ENCODE measurements at regions not wholly inside any gene's neighbourhood (a gene's known extent, or its start where the extent isn't known, plus 50 kb on each side); places are given as distances from the start of the nearest gene placed in this dataset.

DNA sequence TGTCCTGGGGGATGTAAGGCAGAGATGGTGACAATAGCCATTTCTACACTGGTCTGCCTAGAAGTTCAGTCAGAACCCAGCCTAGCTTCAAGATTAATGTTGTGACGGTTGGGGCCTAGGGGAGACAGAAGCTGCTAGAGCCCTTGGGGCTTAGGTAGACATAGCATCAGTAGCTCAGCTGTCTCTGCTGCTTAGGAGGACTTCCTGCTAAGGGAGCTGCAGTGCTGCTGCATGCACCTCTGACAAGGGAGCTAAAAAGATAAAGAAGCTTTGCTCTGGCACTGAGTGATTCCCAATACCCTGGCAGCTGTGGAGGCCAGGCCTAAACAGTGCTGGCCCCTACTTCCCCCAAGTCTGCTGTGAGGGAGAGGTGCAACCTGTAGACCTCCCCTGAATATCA is 116.0 kb downstream of the CT47B1 start:
- TF ChIP-seq TAF1 (IDR thresholded peaks at IDR 0.05; ENCODE audit: low read depth) (no peak), EGR1 (IDR thresholded peaks at IDR 0.05) (no peak), TCF12 (IDR thresholded peaks at IDR 0.05; ENCODE audit: low read depth) (no peak)
- TF ChIP-seq, protein P1, sequence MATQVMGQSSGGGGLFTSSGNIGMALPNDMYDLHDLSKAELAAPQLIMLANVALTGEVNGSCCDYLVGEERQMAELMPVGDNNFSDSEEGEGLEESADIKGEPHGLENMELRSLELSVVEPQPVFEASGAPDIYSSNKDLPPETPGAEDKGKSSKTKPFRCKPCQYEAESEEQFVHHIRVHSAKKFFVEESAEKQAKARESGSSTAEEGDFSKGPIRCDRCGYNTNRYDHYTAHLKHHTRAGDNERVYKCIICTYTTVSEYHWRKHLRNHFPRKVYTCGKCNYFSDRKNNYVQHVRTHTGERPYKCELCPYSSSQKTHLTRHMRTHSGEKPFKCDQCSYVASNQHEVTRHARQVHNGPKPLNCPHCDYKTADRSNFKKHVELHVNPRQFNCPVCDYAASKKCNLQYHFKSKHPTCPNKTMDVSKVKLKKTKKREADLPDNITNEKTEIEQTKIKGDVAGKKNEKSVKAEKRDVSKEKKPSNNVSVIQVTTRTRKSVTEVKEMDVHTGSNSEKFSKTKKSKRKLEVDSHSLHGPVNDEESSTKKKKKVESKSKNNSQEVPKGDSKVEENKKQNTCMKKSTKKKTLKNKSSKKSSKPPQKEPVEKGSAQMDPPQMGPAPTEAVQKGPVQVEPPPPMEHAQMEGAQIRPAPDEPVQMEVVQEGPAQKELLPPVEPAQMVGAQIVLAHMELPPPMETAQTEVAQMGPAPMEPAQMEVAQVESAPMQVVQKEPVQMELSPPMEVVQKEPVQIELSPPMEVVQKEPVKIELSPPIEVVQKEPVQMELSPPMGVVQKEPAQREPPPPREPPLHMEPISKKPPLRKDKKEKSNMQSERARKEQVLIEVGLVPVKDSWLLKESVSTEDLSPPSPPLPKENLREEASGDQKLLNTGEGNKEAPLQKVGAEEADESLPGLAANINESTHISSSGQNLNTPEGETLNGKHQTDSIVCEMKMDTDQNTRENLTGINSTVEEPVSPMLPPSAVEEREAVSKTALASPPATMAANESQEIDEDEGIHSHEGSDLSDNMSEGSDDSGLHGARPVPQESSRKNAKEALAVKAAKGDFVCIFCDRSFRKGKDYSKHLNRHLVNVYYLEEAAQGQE (IDR thresholded peaks at IDR 0.05; ENCODE audit: low read depth) = no peak
